ENCODE measurements at regions not wholly inside any gene's neighbourhood (a gene's known extent, or its start where the extent isn't known, plus 50 kb on each side); places are given as distances from the start of the nearest gene placed in this dataset.

DNA sequence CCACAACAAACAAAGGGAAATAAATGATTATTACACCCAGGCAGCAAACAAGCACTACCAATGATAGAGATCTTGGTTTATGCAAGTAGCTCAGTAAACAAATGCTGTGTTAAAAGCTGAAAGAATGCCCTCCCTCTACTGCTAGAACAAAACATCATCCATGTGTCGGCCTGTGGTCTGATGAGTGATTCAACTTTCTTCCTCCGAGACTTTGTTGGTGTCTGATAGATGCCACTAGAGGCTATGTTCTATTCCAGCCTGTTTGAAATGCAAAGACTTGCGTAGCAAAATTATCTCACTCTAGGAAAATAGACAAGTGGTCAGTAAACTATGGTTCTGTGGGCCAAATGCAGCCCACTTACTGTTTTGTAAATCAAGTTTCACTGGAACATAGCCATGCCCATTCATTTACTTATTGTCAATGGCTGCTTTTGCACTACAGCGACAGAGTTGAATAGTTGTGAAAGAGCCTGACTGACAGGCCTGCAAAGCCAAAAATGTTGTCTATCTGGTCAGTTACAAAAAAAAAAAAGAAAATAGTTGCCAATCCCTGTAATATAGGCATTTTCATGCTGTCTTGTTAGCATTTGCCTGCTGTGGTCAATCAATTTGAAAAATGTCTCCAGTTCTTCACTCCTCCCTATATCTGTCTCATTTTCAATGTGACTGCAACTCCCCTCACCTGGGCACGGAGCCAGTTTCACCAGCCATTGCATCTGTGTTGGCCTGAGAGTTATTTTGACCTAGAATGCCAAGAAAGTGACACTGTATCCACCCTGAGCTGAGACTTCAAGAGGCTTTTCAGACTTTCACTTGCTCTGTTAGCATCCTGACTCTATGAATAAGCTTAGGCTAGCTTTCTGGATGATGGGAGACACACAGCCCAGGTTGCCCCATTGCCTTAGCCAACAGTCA lies 544.6 kb upstream of the BTBD3 start:
- no peak overlapping the region for H3K4me3 ChIP-seq (ENCODE audit: low read depth, low read length)
- DNase-seq (ENCODE audit: low read depth) = no peak
- TF ChIP-seq, protein P1, sequence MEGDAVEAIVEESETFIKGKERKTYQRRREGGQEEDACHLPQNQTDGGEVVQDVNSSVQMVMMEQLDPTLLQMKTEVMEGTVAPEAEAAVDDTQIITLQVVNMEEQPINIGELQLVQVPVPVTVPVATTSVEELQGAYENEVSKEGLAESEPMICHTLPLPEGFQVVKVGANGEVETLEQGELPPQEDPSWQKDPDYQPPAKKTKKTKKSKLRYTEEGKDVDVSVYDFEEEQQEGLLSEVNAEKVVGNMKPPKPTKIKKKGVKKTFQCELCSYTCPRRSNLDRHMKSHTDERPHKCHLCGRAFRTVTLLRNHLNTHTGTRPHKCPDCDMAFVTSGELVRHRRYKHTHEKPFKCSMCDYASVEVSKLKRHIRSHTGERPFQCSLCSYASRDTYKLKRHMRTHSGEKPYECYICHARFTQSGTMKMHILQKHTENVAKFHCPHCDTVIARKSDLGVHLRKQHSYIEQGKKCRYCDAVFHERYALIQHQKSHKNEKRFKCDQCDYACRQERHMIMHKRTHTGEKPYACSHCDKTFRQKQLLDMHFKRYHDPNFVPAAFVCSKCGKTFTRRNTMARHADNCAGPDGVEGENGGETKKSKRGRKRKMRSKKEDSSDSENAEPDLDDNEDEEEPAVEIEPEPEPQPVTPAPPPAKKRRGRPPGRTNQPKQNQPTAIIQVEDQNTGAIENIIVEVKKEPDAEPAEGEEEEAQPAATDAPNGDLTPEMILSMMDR (conservative IDR thresholded peaks at IDR 0.05; ENCODE audit: low read depth, low read length) = no peak

DNA sequence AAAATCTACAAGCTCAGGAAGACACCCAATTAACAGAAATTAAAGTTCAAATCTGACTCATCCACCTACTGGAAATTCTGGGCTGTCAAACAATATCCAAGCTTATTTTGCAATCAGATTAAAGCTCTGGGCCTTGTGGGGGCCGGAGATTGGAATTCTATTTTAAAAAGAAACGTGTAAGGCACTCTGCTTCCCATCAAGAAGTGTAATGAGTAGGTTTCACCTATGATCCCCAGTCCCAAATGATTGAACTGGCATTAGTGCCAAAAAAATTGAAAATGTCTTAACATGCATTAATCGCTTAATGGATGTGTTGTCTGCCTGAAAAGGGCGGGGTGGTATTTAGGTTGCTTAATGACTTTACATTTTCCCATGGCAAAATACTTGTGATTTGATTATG lies 542.4 kb upstream of the BTBD3 start:
- H3K4me3 ChIP-seq (ENCODE audit: low read depth, low read length) = no peak overlapping the region
- TF ChIP-seq, protein P1 (conservative IDR thresholded peaks at IDR 0.05; ENCODE audit: low read depth, low read length) = no peak
- no peak for DNase-seq (ENCODE audit: low read depth)

DNA sequence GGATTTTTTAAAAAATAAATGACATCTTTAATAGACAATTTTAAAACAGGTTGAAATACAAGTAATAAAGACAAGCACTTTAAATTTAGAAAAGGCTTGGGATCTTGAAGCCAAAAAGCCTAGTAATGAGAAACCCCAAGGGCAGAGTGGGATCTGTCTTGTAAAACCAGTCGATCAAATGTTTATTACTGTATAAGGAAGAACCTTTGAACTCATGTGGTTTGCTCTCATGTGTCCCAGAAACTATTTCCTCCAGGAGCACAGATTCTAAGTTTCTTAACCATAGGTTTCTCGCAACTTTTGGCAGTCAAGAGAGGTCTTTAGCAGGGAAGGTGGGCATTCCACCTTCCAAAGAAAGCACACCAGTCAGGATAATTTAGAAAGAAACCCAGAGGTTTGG lies 541.7 kb upstream of the BTBD3 start:
- no peak overlapping the region for H3K4me3 ChIP-seq (ENCODE audit: low read depth, low read length)
- DNase-seq (ENCODE audit: low read depth) = no peak
- TF ChIP-seq, protein P1 (conservative IDR thresholded peaks at IDR 0.05; ENCODE audit: low read depth, low read length) = no peak

DNA sequence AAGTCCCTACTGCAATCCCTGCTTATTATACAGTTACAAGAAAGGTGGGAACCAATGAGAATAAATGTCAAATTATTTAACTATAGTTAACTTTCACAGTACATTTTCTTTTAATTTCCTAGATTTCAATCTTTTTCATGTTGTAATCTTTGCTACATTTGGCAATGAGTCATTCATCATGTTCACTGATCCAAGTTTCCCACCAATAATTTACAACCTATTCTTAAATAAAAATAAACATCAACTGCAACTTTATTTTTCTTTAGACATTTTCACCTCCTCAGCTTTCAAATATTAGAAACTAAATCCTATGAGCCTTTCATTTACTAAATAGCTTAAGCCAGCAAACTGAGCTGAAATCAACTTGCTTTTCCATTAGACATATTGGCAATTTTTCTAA lies 541.3 kb upstream of the BTBD3 start:
- TF ChIP-seq, protein P1 (conservative IDR thresholded peaks at IDR 0.05; ENCODE audit: low read depth, low read length) = no peak
- no peak overlapping the region for H3K4me3 ChIP-seq (ENCODE audit: low read depth, low read length)
- no peak for DNase-seq (ENCODE audit: low read depth)

DNA sequence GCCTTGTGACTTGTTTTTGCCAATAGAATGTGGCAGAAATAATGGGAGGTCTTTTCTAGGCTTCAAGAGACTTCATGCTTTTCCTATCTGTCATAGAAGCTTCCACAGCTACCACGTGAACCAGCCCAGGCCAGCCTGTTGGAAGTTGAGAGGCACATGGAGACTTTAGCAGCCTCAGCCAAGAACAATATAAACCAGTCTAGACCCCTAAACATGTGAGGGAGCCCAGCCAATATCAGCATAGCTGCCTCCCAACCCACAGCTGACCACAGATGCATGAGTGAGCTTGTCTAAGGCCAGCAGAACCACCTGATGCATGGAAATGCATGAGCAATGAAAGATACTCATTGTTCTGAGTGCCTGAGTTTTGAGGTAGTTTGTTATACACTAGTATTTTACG lies 540.7 kb upstream of the BTBD3 start:
- TF ChIP-seq, protein P1 (conservative IDR thresholded peaks at IDR 0.05; ENCODE audit: low read depth, low read length) = no peak
- H3K4me3 ChIP-seq (ENCODE audit: low read depth, low read length) = no peak overlapping the region
- DNase-seq (ENCODE audit: low read depth) = no peak

DNA sequence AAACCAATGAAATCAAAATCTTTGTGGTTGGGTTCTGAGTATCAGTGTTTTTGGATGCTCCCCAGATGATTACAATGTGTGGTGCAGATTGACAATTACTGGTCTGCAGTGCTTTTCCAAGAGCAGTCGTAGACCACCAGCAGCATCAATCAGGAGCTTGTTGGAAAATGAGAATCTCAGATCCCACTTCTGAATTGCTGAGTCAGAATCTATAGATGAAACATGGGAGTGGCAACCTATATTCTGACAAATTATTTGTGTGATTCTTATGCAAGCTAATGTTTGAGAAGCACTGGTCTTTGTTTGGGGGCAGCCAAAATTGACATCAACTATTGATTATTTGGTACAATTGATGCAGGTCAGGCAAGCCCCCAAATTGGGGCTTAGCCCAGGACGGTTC lies 539.9 kb upstream of the BTBD3 start:
- DNase-seq (ENCODE audit: low read depth) = no peak
- TF ChIP-seq, protein P1 (conservative IDR thresholded peaks at IDR 0.05; ENCODE audit: low read depth, low read length) = no peak
- H3K4me3 ChIP-seq (ENCODE audit: low read depth, low read length) = no peak overlapping the region

DNA sequence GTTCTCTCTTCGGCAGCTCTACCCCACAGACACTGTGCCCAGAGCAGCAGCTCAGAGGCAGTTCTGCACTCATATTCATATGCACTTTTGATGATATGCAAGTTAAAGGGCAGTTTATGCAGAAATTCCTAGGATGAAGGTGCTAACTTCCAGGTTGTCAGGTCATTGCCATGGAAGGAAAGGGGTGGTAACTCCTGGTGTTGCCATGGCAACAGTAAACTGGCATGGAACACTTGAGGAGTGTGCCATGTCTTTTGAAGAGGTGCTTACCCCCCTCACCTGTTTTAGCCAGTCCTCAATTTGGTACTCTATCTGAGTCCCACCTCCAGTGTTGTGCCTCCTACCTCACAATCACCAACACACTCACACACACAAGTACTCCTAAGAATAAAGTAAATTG lies 539.4 kb upstream of the BTBD3 start:
- H3K4me3 ChIP-seq (ENCODE audit: low read depth, low read length) = no peak overlapping the region
- TF ChIP-seq, protein P1 (conservative IDR thresholded peaks at IDR 0.05; ENCODE audit: low read depth, low read length) = no peak
- DNase-seq (ENCODE audit: low read depth) = no peak
